HFF-Myc (cell line): ENCODE measurements at regions not wholly inside any gene's neighbourhood (a gene's known extent, or its start where the extent isn't known, plus 50 kb on each side); places are given as distances from the start of the nearest gene placed in this dataset.

Experiments used
- DNase-seq: peaks from one replicate; pipeline ENCODE4 v3.0.0-alpha.2; 2011; ENCODE audit warnings: low read depth; ENCODE audit errors: extremely low read depth
- H3K4me3 ChIP-seq: replicated peaks from 2 replicates; pipeline ENCODE4 v1.5.1; 2011; ENCODE audit warnings: low read depth, mild to moderate bottlenecking, control low read depth, low read length
- TF ChIP-seq, protein P1 (sequence below): IDR thresholded peaks from 2 replicates; pipeline ENCODE4 v1.5.1; 2012; ENCODE audit warnings: mild to moderate bottlenecking, low read depth, low read length, control low read depth; ENCODE audit errors: missing control alignments

GRCh38 chr7:69398986-69399385 lies 199.3 kb upstream of the AUTS2 start:
- no peak for DNase-seq
- no peak overlapping the region for H3K4me3 ChIP-seq
- TF ChIP-seq, protein P1, sequence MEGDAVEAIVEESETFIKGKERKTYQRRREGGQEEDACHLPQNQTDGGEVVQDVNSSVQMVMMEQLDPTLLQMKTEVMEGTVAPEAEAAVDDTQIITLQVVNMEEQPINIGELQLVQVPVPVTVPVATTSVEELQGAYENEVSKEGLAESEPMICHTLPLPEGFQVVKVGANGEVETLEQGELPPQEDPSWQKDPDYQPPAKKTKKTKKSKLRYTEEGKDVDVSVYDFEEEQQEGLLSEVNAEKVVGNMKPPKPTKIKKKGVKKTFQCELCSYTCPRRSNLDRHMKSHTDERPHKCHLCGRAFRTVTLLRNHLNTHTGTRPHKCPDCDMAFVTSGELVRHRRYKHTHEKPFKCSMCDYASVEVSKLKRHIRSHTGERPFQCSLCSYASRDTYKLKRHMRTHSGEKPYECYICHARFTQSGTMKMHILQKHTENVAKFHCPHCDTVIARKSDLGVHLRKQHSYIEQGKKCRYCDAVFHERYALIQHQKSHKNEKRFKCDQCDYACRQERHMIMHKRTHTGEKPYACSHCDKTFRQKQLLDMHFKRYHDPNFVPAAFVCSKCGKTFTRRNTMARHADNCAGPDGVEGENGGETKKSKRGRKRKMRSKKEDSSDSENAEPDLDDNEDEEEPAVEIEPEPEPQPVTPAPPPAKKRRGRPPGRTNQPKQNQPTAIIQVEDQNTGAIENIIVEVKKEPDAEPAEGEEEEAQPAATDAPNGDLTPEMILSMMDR: no peak

- H3K4me3 ChIP-seq: no peak overlapping the region
- TF ChIP-seq, protein P1: no peak
- no peak for DNase-seq
These were observed 198.9 kb upstream of the AUTS2 start for GRCh38 chr7:69399401-69399800.

- TF ChIP-seq, protein P1: no peak
- DNase-seq: no peak
- H3K4me3 ChIP-seq: no peak overlapping the region
These were observed 195.6 kb upstream of the AUTS2 start for GRCh38 chr7:69402696-69403095.

DNA sequence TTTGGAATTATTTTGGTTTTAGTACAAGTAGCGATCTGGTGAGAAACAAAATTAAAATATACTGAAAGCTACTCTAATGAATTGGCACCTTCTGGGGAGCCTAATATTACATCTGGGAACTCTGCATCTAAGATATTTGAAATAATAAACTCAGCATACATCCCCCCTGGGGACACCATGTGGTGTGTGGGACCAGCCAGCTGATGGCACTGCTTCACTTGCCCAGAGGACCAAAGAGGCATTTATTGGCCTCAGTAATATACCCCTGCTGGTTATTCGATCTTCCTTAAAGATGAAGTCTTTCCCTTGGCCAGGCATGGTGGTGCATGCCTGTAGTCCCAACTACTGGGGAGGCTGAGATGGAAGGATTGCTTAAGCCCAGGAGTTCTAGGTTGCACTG lies 195.1 kb upstream of the AUTS2 start:
- TF ChIP-seq, protein P1: no peak
- no peak overlapping the region for H3K4me3 ChIP-seq
- DNase-seq: no peak

DNA sequence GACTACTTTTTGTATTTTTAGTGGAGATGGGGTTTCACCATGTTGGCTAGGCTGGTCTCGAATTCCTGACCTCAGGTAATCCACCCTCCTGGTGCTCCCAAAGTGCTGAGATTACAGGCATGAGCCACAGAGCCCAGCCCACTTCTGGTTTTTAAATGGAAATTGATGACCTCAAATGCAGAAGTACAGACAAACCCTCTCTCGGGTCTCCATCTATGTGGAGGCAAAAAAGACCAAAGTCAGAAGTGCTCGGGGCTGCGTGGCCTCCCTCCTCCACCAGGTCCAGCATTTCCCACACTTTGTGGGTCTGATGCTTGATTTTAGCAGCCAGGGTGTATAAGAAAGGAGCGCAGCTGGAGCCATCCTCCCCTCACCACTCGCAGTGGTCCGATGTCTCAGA lies 187.3 kb upstream of the AUTS2 start:
- TF ChIP-seq, protein P1: no peak
- DNase-seq: no peak
- H3K4me3 ChIP-seq: no peak overlapping the region

DNA sequence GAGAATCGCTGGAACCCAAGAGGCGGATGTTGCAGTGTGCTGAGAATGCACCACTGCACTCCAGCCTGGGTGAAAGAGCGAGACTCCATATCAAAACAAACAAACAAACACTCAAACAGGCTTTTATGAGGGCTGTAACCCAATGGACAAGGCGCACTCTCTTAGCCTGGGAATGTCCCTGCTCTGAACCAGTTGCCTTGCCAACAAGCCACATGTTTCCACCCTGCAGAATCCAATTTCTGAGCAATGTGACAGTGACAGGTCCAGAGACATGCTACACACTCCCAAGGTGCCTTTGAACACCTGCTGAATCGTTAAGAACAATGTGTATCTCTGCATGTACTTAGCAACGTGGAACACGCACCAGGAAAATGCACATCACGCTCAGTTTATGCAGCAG lies 186.8 kb upstream of the AUTS2 start:
- TF ChIP-seq, protein P1: no peak
- no peak overlapping the region for H3K4me3 ChIP-seq
- no peak for DNase-seq
